Testis (tissue), 2 donors: ENCODE measurements at regions not wholly inside any gene's neighbourhood (a gene's known extent, or its start where the extent isn't known, plus 50 kb on each side); places are given as distances from the start of the nearest gene placed in this dataset.

Source experiments
- POLR2A ChIP-seq: fragments of 450-650 bp; IDR thresholded peaks from one replicate; pipeline ENCODE4 v1.6.1; 2017; ENCODE audit warnings: antibody characterized with exemption, mild to moderate bottlenecking, moderate library complexity
- TF ChIP-seq, protein P1 (sequence below), 3 experiments: fragments of 450-650 bp in 2 of 3; fragments of 200-600 bp in 1 of 3; sonication (generic) in 1 of 3; IDR thresholded peaks; one replicate each; pipeline ENCODE4 v1.5.1; 2016 to 2019; ENCODE audit warnings: antibody characterized with exemption in 3 of 3, mild to moderate bottlenecking in 2 of 3, moderate library complexity in 1 of 3

- TF ChIP-seq, protein P1, sequence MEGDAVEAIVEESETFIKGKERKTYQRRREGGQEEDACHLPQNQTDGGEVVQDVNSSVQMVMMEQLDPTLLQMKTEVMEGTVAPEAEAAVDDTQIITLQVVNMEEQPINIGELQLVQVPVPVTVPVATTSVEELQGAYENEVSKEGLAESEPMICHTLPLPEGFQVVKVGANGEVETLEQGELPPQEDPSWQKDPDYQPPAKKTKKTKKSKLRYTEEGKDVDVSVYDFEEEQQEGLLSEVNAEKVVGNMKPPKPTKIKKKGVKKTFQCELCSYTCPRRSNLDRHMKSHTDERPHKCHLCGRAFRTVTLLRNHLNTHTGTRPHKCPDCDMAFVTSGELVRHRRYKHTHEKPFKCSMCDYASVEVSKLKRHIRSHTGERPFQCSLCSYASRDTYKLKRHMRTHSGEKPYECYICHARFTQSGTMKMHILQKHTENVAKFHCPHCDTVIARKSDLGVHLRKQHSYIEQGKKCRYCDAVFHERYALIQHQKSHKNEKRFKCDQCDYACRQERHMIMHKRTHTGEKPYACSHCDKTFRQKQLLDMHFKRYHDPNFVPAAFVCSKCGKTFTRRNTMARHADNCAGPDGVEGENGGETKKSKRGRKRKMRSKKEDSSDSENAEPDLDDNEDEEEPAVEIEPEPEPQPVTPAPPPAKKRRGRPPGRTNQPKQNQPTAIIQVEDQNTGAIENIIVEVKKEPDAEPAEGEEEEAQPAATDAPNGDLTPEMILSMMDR (IDR thresholded peaks at IDR 0.05): no peak
- TF ChIP-seq POLR2A: no peak
Measured at GRCh38 chr5:17019324-17019723, 83.2 kb upstream of the MYO10 start.
